Spinal cord (tissue), 9 donors: ENCODE measurements at regions not wholly inside any gene's neighbourhood (a gene's known extent, or its start where the extent isn't known, plus 50 kb on each side); places are given as distances from the start of the nearest gene placed in this dataset.

Source experiments
- DNase-seq, 6 donors: peaks; one replicate each; pipeline versions ENCODE4 v3.0.0 to v3.0.0-alpha.2; 2013 to 2015; ENCODE audit warnings: low spot score in 6 of 6, low read depth in 4 of 6
- H3K27ac ChIP-seq: one replicate; pipeline ENCODE4 v1.5.1; 2013; ENCODE audit warnings: low read depth, low read length, control low read depth
- H3K27me3 ChIP-seq: one replicate; pipeline ENCODE4 v1.6.1; 2013; ENCODE audit warnings: low read length; ENCODE audit not compliant: control insufficient read depth, insufficient read depth
- H3K36me3 ChIP-seq: one replicate; pipeline ENCODE4 v1.6.1; 2013; ENCODE audit warnings: low read length; ENCODE audit not compliant: control insufficient read depth, insufficient read depth
- H3K4me1 ChIP-seq: one replicate; pipeline ENCODE4 v1.6.1; 2013; ENCODE audit warnings: low read length; ENCODE audit not compliant: control insufficient read depth, insufficient read depth
- H3K4me3 ChIP-seq: one replicate; pipeline ENCODE4 v1.5.1; 2013; ENCODE audit warnings: low read depth, low read length, control low read depth
- H3K9me3 ChIP-seq: one replicate; pipeline ENCODE4 v1.6.1; 2013; ENCODE audit warnings: low read length; ENCODE audit not compliant: control insufficient read depth, insufficient read depth
- WGBS: methylation state at CpG from one replicate; pipeline ENCODE4 v1.1.5; 2013; ENCODE audit warnings: missing lambda C conversion rate; ENCODE audit not compliant: insufficient coverage; 5-methylcytosine and 5-hydroxymethylcytosine counted together
- donor health status: healthy.

DNA sequence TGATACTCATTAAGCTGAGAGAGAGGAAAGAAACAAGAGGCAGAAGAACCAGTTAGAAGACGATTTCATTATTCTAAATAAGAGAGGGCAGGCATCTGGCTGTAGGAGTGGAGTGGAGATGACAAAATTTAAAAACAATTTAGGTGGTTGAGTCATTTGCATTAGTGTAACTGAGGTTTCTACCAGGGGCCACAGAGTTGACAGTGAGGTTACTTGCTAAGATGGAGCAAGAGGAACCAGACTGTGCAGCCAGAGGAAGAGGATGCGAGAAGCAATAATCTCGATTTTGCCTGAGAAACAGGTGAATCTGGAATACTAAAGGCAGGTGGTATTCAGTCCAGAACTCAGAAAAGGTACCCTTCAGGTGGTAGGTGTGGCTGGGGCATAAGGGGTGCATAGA is 491.9 kb downstream of the MID1IP1 start:
- Histone ChIP-seq H3K4me3 (no peak overlapping the region), H3K36me3 (no peaks in the 10 kb centered on the region), H3K4me1 (no peaks in the 10 kb centered on the region), H3K27ac (no peak overlapping the region), H3K27me3 (peaks cover 5% of the 10 kb centered on the region), H3K9me3 (peaks cover 1% of the 10 kb centered on the region)
- 72% methylated on average over 3 of the region's 3 CpGs for WGBS
- DNase-seq, result no peak

DNA sequence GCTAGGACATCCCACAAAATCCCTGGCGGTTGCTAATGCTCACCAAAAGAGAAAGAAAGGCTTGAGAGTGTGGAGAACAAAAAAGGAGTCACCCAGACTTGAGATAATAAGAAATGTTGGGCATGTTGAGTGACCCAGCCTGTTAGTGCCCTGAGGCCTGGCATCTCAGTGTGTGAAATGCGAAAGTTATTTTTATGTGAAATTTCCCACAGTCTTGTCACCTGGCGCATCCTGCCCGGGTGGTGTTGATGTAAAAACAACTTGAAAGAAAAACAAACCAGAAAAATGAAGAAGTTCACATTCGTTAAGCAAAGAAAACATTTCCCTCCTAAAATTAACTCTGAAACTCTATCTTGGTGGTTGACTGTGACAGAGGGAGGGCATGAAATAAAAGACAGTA is 495.2 kb downstream of the MID1IP1 start:
- WGBS, result 88% methylated on average over 1 of the region's 5 CpGs
- Histone ChIP-seq H3K4me1 (no peaks in the 10 kb centered on the region), H3K9me3 (peaks cover 1% of the 10 kb centered on the region), H3K4me3 (no peak overlapping the region), H3K36me3 (no peaks in the 10 kb centered on the region), H3K27ac (no peak overlapping the region), H3K27me3 (no peaks in the 10 kb centered on the region)
- no peak for DNase-seq

DNA sequence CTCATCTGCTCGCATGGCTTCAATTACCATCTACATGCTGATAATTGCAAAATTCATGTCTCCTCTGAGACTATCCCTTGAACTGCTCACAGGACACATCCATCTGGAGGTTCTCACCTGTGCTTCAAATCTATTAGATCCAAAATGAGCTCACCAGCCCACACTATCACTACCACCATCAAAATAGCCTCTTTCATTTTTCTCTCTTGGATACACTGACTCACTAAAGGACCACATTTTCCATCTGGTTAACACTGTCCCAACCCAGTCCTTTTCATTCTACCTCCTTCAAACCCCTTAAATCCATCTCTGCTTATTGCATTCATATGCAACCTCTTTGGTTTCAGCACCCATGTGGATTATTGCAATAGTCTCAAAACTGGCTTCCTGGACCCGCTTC is 497.6 kb downstream of the MID1IP1 start:
- H3K27ac ChIP-seq, result no peak overlapping the region
- no peak for DNase-seq
- H3K36me3 ChIP-seq, result no peaks in the 10 kb centered on the region
- H3K4me3 ChIP-seq, result no peak overlapping the region
- H3K9me3 ChIP-seq, result peaks cover 4% of the 10 kb centered on the region
- 74% methylated on average over 2 of the region's 2 CpGs for WGBS
- H3K27me3 ChIP-seq, result no peaks in the 10 kb centered on the region
- H3K4me1 ChIP-seq, result no peaks in the 10 kb centered on the region

DNA sequence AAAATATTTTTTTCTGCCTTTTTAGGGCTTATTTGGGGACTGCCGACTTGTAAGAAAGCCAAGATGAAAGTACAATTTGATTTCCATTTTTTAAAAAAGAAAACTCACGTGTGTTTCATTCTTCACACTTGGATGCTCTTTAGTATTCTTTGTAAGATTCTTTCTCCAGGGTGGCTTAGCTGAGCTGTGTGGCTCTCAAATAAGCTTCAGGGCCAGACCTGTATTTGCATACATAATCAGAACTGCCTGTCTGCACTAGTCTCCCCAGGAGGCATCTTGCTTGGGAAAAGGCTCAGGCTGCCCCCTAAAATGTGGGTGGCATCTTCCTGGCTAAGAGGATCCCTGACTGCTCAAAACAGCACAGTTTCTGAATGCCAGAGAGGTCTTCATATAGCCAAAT is 498.4 kb downstream of the MID1IP1 start:
- Histone ChIP-seq H3K27me3 (no peaks in the 10 kb centered on the region), H3K36me3 (no peaks in the 10 kb centered on the region), H3K4me3 (no peak overlapping the region), H3K4me1 (no peaks in the 10 kb centered on the region), H3K9me3 (peaks cover 3% of the 10 kb centered on the region), H3K27ac (no peak overlapping the region)
- DNase-seq, result no peak
- WGBS, result no CpG with 5 or more reads among the region's 2 CpGs

DNA sequence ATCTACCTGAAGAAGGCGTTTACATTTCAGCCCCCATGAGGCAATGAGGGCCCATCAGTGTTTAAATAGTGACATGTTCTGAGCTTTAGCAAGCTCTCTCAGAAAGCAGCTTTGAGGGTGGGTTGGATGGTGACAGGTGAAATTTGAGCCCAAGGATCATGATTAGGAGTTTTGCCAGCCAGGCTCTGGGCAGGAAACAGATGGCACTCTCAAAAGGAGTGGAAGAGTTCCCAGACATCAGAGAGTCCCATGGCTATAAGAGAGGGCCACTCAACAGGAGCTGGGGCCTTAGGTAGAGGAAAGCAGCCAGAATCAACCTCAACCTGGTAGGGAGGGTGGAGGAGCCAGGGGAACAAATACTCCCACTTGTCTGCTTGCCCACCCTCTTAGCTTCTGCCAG is 499.8 kb downstream of the MID1IP1 start:
- Histone ChIP-seq H3K4me3 (no peak overlapping the region), H3K36me3 (no peaks in the 10 kb centered on the region), H3K4me1 (no peaks in the 10 kb centered on the region), H3K9me3 (peaks cover 3% of the 10 kb centered on the region), H3K27me3 (no peaks in the 10 kb centered on the region), H3K27ac (no peak overlapping the region)
- no peak for DNase-seq
- WGBS, result 71% methylated on average over 1 of the region's 1 CpG

DNA sequence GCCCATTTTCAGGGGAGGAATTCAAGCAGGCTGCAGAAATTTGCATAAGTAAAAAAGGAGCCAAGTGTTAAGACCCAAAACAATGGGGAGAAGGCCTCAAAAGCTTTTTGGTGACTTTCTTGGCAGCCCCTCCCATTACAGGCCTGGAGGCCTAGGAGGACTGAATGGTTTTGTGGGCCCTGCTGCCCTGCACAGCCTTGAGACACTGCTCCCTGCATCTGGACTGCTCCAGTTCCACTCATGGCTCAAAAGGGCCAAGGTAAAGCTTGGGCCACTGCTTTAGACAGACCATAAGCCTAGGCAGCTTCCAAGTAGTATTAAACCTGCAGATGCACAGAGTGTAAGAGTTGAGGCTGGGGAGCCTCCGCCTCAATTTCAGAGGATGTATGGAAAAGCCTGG is 501.6 kb downstream of the MID1IP1 start:
- no CpG with 5 or more reads among the region's 1 CpG for WGBS
- DNase-seq, result no peak

DNA sequence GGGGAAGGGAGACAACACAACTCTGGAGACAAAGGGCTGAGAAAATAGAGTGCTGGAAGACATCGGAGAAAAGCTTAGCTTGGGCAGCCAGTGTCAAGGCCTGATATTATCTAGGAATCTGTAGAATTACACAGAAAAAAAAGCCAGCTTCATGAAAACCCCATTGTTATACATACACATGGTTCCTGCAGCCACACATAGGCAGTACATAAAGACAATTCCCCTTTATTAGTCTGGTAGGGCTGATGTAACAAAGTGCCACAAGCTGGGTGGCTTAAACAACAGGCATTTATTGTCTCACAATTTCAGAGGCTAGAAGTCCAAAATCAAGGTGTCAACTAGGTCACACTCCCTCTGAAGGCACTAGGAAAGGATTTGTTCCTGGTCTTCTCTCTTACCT is 503.5 kb downstream of the MID1IP1 start:
- Histone ChIP-seq H3K27ac (peak overlapping the region; percentile 21), H3K27me3 (no peaks in the 10 kb centered on the region), H3K36me3 (no peaks in the 10 kb centered on the region), H3K9me3 (peaks cover 3% of the 10 kb centered on the region), H3K4me3 (no peak overlapping the region), H3K4me1 (no peaks in the 10 kb centered on the region)
- DNase-seq, result no peak
- WGBS, result no CpG with 5 or more reads among the region's 1 CpG

More for the DNA sequence above, 501.6 kb downstream of the MID1IP1 start:
- Histone ChIP-seq H3K4me1 (no peaks in the 10 kb centered on the region), H3K4me3 (no peak overlapping the region), H3K27me3 (no peaks in the 10 kb centered on the region), H3K36me3 (no peaks in the 10 kb centered on the region), H3K27ac (no peak overlapping the region), H3K9me3 (peaks cover 3% of the 10 kb centered on the region)

DNA sequence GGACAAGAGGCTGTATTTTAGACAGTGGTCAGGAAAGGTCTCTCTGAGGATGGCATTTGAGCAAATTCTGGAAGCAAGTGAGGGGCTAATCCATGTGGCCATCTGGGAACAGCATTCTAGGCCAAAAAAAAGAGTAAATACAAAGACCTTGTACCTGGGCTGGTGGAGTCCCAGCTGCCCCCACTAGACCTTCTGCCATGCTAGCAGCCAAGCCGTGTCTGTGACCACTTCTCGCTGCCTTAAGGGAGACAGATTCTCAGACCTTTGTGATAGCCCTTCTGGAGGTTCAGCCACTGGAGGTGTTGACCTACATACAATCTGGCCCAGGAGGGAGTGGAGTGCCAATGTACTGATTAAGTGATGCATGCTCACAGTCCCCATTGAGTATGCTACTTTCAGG is 506.2 kb downstream of the MID1IP1 start:
- Histone ChIP-seq H3K27ac (no peak overlapping the region), H3K9me3 (peaks cover 3% of the 10 kb centered on the region), H3K27me3 (no peaks in the 10 kb centered on the region), H3K4me1 (no peaks in the 10 kb centered on the region), H3K36me3 (no peaks in the 10 kb centered on the region), H3K4me3 (no peak overlapping the region)
- WGBS, result 100% methylated on average over 2 of the region's 2 CpGs
- DNase-seq, result no peak

DNA sequence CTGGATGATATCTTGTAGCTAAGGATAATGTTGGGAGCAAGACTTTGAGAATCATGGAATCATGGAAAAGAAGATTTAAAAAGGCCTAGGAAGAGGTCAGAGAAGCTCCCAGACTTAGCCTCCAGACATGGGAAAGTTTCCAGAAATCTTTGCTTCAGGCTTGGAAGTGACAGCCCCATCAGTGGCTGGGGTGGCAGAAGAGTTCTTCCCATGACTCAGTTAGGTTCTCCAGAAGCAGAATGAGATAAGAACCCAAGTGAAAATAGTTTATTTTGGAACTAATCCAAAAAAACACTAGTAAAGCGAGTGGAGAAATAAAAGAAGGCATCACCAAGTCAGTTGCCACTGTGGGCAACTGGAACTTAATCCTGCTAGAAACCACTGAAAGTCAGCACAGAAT is 506.9 kb downstream of the MID1IP1 start:
- DNase-seq, result no peak
- H3K4me1 ChIP-seq, result no peaks in the 10 kb centered on the region
- H3K4me3 ChIP-seq, result no peak overlapping the region
- 75% methylated on average over 1 of the region's 1 CpG for WGBS
- no peaks in the 10 kb centered on the region for H3K9me3 ChIP-seq
- H3K27ac ChIP-seq, result no peak overlapping the region
- no peaks in the 10 kb centered on the region for H3K36me3 ChIP-seq
- no peaks in the 10 kb centered on the region for H3K27me3 ChIP-seq

DNA sequence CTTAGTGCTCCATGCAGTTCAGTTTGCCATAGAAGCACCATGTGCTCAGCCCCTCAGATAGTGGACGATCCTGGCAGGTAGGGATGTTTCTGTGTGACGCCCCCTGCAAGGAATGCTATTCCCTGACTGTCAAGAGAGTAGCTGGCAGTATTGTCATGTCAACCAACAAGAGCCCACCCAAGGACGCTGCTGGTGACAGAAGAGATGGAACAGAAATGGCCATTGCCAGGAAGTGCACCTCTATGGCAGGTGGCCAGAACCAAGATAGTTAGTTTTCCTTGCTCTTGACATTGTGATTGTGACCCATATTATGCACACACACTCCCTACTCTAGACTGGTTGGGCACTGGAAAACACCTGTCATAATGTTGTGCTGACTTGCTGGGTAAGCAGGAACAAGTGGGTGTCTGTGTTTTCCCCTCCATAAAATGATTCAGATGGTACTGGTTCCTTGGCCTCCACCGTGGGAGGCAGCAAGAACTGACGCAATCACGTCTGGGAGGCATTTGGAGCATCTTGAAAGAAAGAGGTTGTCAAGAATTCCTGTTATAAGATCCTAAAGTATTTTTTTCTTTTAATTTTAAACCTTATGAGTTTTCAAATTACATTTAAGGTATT is 507.9 kb downstream of the MID1IP1 start:
- WGBS, result 63% methylated on average over 3 of the region's 6 CpGs
- no peaks in the 10 kb centered on the region for H3K36me3 ChIP-seq
- H3K9me3 ChIP-seq, result no peaks in the 10 kb centered on the region
- no peak overlapping the region for H3K4me3 ChIP-seq
- no peak for DNase-seq
- H3K27me3 ChIP-seq, result peaks cover 2% of the 10 kb centered on the region
- H3K27ac ChIP-seq, result peak overlapping the region; percentile 30
- no peaks in the 10 kb centered on the region for H3K4me1 ChIP-seq
